NCI-H146 (cell line): ENCODE measurements at regions not wholly inside any gene's neighbourhood (a gene's known extent, or its start where the extent isn't known, plus 50 kb on each side); places are given as distances from the start of the nearest gene placed in this dataset.
"Not testable (repeated sequence)": the region's sequence is repeated elsewhere in the genome, so short reads cannot be mapped to it uniquely, and the experiment has no call there.

Experiments used
- DNase-seq: peaks from one replicate; lab custom pipeline; 2025; lab: John Stamatoyannopoulos, UW

DNA sequence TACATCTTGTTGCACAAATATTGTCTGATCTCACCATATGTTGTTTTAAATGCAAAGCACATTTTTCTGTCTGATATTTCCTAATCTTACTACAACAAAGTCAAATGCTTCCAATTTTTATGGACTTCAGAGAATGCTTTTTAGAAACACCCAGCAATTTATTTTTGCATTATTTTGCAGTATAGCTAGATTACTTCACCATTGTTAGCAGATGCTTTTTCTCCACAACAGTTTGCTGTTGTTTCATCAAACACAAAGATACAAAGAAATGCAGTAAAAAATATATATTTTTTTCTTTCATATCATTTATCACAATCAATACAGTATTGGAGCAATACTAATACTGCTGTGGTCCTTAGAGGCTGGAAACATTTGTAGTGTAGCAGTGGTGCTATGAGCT is 674.4 kb downstream of the TMTC2 start:
- no peak for DNase-seq

DNA sequence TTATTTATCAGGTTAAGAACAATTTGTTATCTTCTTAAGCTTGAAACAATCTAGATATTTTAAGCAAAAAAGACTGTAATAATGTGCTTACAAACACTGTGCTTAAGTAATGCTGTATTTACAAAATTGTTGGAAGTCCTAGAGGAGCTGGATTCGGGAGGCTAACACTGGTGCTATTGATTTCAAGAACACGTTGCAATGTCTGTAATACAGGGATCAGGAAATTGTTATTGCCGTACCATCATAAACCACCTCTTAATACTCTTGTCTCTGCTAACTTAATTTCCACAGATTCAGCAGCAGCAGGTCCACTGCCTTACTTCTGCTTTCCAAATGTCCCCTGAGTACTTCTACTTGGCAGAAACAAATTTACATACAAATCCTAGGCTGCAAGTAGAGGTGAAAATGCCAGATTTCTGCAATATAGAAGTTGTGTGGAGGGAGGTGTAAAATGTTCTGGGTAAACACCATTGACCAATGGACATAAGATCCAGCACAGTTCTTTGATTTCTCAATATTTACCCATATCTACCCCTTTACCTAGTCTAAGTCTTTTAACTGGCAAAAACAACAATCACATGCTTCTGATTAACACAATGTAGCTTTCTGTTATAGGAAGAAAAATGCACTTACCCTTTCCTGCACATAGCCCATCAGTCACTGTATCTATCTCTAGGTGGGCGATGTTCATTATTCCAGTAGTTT is 663.4 kb downstream of the TMTC2 start:
- no peak for DNase-seq

DNA sequence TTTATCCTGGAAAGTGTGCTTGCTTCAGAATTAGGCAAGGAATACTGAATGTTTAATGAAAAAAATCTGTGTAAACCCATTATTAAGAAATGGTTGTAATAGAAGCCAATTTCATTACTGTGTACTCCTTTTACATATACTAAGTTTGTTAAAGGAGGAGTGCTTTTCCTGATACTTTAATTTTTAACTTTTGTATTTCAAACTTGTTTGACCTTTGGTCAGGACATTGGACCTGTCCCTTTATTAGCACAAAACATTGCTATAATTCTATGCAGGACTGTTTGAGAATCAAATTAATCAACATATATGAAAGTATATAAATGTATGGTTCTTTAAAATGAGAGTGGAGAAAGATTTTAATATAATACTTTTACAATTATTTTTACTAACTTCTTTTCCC is 659.6 kb downstream of the TMTC2 start:
- no peak for DNase-seq

DNA sequence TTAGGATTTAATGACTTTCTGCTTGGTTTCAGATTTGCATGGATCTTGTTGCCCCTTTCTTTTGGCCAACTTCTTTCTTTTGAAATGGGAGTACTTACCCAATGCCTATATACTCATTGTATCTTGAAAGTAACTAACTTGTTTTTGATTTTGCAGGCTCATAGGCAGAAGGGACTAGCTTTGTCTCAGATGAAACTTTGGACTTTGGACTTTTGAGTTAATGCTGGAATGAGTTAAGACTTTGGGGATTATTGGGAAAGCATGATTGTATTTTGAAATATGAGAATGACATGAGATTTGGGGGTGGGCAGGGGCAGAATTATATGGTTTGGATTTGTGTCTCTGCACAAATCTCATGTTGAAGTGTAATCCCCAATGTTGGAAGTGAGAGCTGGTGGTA is 657.1 kb downstream of the TMTC2 start:
- no peak for DNase-seq

DNA sequence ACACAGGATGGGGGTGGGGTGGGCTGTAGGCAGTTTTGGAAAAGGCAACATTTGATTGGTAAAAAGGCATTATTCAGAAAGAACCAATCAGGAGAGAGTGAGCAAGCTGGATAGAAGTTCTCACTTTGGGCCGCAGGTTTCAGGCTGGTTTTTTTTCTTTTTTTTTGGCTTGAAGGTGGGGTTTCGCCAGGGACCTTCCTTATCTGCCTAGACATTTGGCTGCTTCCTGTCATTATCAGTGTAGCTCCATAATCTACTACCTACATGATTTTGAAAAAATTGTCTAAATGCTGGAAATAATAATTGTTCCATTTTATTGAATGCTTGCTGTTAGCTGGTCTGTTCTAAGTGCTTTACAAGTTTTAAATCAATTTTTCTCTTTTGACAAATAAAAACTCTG is 649.0 kb downstream of the TMTC2 start:
- no peak for DNase-seq

DNA sequence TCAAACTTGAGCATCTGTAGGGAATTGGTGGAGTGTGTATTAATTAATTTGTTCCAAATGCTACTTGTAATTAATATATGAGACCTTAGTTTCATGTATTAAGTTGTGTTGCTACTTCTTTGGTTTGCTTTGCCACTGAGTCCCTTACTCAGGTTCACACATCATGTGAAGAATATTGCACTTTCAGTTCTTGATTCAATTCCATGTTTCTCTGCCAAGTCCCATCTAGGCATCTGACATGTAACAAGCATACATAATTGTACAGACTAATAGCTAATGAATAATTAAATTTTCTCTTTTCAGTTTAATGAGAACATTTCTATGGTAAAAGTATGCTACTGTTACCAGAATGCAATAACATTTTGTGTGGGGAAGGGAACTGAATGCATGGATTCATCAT is 640.0 kb downstream of the TMTC2 start:
- no peak for DNase-seq

DNA sequence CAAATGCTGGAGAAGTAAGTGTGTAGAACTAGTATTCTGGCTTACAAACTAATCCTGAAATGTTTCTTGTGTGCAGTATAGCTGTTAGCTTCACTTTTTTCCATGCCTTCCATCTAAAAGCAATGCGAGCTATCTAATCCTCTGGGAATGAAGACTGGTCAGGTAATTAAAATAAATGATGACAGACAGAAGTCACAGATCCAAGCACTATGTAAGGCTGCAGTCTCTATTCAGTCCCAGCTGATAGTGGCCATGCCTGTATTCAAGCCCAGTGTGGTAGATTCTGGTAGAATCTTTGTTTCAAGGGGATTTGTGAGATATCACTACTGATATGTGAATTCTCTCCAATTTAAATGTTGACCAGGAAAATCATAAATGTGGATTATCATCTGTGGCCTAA is 637.2 kb downstream of the TMTC2 start:
- no peak for DNase-seq

DNA sequence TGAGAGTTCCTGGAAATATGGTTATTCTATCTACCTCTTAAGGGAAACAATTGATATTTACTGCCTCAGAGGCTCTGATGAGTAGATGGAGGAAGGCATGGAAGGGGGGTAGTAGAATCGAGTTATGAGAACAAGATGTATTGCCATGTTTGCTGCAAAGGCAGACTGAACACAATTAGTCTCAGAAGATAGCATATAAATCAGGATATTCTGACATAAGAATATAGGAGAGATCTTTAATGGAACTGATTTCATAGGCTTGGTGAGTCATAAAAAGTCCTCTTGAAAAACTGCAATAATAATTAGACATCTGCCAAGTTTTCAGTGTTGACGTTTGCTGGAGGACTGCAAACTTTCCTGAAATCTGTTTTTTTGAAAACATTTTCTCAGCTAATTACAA is 636.1 kb downstream of the TMTC2 start:
- no peak for DNase-seq

DNA sequence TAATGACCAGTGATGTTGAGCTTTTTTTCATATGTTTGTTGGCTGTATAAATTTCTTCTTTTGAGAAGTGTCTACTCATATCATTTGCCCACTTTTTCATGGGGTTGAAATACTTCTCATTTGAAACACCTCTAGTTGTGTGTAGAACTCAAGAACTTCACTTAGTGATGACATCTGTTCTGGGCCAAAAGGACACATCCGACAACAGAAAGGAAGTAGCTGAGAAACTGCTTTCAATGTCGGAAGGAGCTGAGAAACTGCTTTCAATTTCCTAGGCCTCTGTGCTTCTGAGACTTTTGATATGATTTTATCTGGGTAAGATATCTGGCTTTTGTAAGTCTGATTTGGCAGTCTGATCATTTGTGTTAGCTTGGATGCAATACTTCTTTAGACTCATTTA is 635.3 kb downstream of the TMTC2 start:
- DNase-seq: no peak

DNA sequence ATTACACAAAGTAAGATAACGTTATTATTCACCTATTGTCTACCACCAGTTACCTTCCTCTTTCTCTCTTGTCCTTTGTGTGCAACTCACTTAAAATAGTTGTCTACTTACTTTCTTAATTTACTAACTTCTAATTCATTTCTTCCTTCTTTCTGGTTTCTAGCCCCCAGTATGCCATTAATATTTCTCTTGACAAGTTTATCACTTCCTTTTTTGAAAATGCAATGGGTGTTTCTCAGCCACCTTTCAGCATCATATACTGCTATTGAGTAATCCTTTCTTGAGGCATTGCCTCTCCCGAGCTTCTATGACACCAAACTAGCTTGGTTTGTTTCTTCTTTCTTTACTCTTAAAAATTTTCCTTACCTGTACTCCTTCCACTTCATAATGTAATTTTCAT is 633.6 kb downstream of the TMTC2 start:
- DNase-seq: no peak

DNA sequence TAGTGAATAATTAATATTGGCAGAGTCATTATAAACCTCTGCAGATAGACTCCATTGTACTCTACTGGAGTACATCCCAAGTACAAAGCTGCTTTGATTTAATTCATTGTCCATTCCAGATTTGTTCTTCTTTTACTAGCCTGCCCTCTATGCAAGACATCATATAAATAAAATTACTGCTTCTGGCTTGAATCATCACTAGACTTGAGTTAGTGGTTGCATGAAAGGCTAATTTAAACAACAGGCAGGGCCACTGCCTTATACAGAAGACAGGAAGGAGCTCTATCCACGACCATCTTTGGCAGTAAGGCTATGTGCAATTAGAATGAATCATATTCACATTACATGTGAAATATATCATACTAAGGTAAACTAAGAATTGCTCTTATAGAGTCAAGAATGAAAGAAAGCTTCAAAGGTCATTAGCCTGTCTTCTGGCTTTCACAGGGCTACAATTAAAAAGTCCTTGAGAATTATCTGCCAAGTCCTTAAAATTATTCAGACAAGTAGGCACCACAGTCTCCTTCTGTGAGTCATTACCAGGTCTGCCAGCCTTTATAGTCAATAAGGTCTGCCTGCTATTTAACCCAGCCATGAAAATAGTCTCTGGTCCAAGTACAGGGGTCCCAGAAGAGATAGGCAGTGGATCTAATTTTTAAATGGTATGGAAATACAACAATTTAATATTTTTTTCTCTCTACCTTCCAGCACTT is 631.8 kb downstream of the TMTC2 start:
- no peak for DNase-seq

DNA sequence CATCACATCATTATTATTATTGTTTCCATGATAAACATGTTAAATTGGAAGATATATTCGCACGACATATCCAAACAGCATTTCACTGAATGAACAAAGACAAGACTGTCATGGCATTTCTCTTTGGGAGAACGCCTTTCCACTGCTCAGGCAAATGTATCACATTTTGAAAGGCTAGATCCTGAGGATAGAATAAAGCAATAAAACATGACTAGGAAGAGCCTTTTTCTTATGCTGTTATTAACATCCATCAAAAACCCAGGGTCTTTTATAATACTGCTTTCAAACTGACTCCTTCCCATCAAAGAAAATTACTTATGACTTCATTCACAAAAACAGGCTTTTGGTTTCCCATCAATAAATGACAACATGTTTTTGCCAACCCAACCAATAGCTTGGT is 630.9 kb downstream of the TMTC2 start:
- no peak for DNase-seq

DNA sequence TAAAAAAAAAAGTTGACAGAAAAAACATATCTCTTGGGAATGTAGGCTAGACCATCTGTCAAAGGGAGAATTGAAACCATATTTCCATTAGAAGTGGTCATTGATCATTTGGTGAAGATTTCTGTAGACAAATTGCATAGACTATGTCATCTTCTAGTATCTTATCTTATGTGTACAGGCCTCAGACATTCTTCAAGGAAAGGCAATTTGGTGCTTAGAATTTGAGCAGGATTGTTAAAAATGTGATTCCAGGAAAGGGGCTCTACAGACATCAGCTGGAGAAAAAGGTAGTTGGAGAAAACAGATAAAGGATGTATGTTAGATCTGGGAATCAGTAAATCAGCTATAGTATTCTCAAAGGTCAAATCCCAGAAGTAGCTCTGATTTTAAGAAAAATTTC is 627.1 kb downstream of the TMTC2 start:
- DNase-seq: no peak

DNA sequence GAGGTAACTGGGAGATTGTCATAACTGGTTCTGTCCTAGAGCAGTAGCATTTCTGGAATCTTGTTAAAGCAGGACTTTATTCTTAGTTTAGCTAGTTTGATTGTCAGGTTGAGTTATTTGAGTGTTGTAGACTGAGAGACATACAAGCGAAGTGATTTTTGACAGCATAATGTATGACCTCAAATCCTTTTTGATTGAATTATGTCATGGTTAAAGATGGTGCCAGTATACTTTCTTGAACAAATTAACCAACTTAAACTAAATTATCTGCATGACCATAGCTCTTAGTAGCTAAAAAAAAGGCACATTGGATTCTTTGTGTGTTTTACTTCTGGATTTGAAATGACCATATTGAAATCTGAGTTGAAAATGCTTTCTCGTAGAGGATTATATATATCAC is 626.6 kb downstream of the TMTC2 start:
- no peak for DNase-seq

DNA sequence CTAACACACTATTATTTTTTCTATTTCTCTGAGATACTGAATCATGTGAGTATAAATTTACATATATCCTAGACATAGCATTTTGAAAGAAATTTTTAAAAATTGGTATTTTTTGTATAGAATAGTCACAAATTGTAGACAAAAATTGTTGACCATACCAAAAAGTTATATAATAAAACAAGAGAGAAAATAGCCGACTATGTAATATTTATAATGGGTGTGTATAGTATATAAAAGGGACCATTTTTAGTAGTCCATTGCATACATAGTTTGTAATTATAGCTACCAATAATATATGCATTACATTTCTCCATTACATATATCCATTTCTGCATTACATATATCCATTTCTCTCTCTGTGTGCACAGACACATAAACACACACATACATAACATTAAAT is 590.2 kb downstream of the TMTC2 start:
- no peak for DNase-seq

DNA sequence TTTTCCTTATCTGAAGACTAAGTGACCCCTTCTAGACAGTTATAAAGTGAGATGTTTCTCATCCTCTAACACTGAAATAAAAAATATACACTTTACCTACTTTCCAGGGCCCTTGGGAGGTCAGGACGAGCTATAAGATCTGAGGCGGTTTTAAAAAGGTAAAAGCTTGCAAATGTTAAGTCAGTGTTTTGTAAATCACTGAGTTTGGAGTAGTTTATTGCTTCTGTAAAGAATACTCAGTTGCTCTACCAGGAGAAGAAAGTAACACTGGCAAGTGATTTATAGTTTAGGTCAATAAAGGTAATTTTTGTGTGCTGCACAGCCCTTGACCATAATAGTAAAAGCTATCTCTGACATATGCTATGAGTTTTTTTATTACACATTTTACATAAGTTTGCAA is 584.5 kb downstream of the TMTC2 start:
- DNase-seq: no peak

DNA sequence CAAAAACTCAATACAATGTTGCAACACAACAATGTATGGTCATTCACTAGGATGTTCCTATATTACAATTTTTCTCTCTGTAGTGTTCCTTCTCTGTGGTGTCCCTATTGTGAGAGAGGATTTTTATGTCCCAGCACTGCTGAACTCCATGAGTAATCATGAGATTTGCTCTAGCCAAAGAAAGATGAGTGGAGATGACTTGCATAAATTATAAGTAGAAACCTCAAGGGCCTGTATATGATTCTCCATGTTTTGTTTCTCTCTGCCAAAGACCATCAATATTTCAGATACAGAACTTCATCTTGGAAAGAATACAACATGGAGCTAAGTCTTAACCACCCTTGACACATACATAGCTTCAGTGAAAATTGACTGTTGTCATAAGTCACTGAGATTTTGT is 579.1 kb downstream of the TMTC2 start:
- no peak for DNase-seq

DNA sequence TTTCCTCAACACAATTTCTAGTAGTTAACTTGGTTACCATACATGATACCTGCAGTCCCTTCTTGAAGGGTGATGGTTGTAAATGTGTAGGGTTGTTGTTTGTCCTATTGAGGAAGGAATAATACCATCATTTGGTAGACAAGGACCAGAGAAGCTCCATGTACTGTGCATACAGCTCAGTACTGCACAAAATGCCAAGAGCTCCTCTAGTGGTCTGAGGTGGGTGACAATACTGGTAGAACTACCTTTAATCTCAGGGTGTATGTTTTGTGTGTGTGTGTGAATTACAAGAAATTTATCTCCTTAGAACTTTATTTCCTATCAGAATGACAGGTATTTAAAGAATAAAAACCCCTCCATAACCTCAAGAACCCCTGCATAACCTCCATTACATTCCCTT is 575.3 kb downstream of the TMTC2 start:
- DNase-seq: no peak

DNA sequence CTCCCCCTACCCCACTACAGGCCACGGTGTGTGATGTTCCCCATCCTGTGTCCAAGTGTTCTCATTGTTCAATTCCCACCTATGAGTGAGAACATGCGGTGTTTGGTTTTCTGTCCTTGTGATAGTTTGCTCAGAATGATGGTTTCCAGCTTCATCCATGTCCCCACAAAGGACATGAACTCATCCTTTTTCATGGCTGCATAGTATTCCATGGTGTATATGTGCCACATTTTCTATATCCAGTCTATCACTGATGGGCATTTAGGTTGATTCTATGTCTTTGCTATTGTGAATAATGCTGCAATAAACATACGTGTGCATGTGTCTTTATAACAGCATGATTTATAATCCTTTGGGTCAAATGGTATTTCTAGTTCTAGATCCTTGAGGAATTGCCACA is 573.4 kb downstream of the TMTC2 start:
- DNase-seq: not testable (repeated sequence)

DNA sequence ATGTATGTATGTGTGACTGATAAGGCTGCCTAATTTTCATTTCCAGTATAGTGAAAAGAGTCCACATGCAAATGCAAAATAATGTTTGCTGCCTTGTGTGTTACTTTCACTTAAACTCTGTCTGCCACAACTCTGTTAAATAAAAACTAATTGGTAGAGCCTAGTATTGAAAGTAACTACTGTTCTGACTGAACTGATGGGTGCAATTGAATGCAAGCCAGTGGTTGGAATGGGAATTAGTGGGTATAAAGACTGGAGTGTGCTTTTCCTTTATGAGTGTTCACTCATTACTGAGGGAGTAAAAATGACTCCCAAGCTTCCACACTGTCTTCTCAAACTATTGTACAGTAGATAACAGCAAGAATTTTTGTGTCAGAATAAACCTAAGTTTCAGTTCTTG is 571.0 kb downstream of the TMTC2 start:
- no peak for DNase-seq

DNA sequence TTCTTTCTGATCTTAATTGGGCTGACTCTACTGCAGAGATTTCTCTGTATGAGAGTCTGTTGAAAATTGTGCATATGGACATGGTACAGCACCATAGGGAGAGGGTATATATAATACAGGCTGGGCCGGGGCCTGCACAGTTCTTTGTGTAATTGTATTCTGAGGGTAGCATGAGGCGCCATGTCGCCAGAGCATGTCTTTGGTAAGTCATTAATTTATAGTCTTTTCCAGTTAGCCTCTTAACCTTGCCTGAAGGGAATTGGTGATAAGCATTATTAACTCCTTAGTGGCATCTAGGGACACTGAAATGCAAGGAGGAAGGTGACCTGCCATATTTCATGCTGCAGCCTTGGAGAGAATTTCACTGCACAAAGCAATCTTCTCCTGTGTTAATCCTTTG is 569.9 kb downstream of the TMTC2 start:
- DNase-seq: no peak

DNA sequence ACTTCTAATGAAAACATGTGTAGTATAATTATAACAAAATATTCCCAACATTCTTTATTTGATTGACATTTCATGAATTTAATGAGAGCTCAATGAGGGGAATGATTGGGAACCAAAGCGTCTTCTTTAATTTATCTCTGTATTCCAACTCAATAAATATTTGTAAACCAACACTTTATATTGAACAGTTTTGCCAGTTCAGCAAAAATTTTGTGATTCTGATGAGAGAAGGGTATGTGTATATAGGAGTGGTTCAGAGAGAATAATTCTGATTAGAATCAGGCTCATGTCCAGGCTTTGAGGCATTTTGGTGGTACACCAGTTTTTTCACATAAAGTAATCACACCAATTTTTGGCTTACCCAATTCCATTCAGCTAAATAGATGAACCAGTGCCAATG is 564.2 kb downstream of the TMTC2 start:
- DNase-seq: no peak

DNA sequence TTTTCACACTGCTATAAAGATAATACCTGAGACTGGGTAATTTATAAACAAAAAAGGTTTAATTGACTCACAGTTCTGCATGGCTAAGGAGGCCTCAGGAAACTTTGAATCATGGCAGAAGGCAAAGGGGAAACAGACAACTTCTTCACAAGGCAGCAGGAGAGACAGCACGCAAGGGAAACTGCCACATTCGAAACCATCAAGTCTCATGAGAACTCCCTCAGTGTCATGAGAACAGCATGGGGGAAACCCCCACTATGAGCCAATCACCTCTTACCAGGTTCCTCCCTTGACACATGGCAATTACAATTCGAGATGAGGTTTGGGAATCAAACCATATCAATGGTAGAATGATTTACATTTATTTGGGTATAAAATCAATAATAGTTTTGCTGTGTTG is 558.5 kb downstream of the TMTC2 start:
- DNase-seq: no peak

DNA sequence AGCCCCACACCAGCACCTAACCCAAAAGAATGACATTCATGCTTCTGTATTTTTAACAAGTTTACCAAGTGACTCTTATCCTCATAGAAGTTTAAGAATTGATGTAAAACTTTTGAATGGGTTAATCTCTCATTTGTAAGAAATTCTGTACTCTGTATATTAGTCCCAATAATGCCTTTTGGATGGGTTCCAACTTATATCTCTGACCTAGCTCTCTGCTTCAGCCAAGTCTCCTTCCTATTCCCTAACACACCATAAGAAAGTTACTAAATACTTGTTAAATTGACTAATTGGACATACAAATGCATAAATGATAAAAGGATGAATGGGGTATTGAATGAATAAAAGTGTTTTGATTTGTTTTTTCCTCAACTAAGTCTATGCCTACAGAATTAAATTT is 557.3 kb downstream of the TMTC2 start:
- no peak for DNase-seq
